Activated CD8-positive, alpha-beta memory T cell treated with anti-CD3 and anti-CD28 coated beads, Interleukin-2, amount 10 ng/mL, durations not matched to agents 7 days and 5 days (primary cell): ENCODE measurements at regions not wholly inside any gene's neighbourhood (a gene's known extent, or its start where the extent isn't known, plus 50 kb on each side); places are given as distances from the start of the nearest gene placed in this dataset.
"Not testable (repeated sequence)": the region's sequence is repeated elsewhere in the genome, so short reads cannot be mapped to it uniquely, and the experiment has no call there.

ENCODE experiments used
- ATAC-seq: fragments of 150-1000 bp; cut with Tn5 transposase; one replicate; pipeline ENCODE4 v1.10.0; 2021; ENCODE audit warnings: moderate library complexity
- CTCF ChIA-PET: fragments of 350-600 bp; sonication (Branson Sonifier 250); formaldehyde crosslinking; loops from one replicate; lab custom pipeline; 2021; ENCODE audit warnings: antibody characterized with exemption; lab: Charles Lee
- DNase-seq: peaks from one replicate; pipeline ENCODE4 v3.0.0-alpha.2; 2020
- H3K27ac Mint-ChIP-seq: one replicate; pipeline ENCODE4 v1.8.0; 2021; ENCODE audit warnings: mild to moderate bottlenecking, mixed read lengths
- H3K27me3 Mint-ChIP-seq: one replicate; pipeline ENCODE4 v1.8.0; 2021; ENCODE audit warnings: mixed read lengths
- H3K36me3 Mint-ChIP-seq: one replicate; pipeline ENCODE4 v1.8.0; 2021; ENCODE audit warnings: mild to moderate bottlenecking, mixed read lengths
- H3K4me1 Mint-ChIP-seq: one replicate; pipeline ENCODE4 v1.8.0; 2021; ENCODE audit warnings: mixed read lengths
- H3K4me3 Mint-ChIP-seq: one replicate; pipeline ENCODE4 v1.8.0; 2021; ENCODE audit warnings: mild to moderate bottlenecking, moderate library complexity, mixed read lengths
- H3K9me3 Mint-ChIP-seq: one replicate; pipeline ENCODE4 v1.8.0; 2022; ENCODE audit warnings: low read depth, mixed read lengths

- H3K27me3 Mint-ChIP-seq: peaks cover 2% of the 10 kb centered on the region
- DNase-seq: no peak
- H3K4me3 Mint-ChIP-seq: no peak overlapping the region
- ATAC-seq: no peak
- H3K27ac Mint-ChIP-seq: no peak overlapping the region
- no peaks in the 10 kb centered on the region for H3K4me1 Mint-ChIP-seq
- H3K36me3 Mint-ChIP-seq: no peaks in the 10 kb centered on the region
- no peaks in the 10 kb centered on the region for H3K9me3 Mint-ChIP-seq
- CTCF ChIA-PET: no interaction called here
Observed at GRCh38 chr3:102348904-102349303, 85.9 kb upstream of the ZPLD1 start.

- Mint-ChIP-seq H3K27me3 (no peaks in the 10 kb centered on the region), H3K27ac (no peak overlapping the region), H3K4me1 (no peaks in the 10 kb centered on the region), H3K4me3 (no peak overlapping the region), H3K36me3 (no peaks in the 10 kb centered on the region), H3K9me3 (no peaks in the 10 kb centered on the region)
- DNase-seq (no peak), ATAC-seq (no peak)
- CTCF ChIA-PET: no interaction called here
Observed at GRCh38 chr3:102353148-102353547, 81.7 kb upstream of the ZPLD1 start.

- Mint-ChIP-seq H3K4me3 (no peak overlapping the region), H3K9me3 (no peaks in the 10 kb centered on the region), H3K27ac (no peak overlapping the region), H3K36me3 (no peaks in the 10 kb centered on the region), H3K4me1 (no peaks in the 10 kb centered on the region), H3K27me3 (no peaks in the 10 kb centered on the region)
- ATAC-seq (no peak), DNase-seq (no peak)
- CTCF ChIA-PET: no interaction called here
Observed at GRCh38 chr3:102353805-102354204, 81.0 kb upstream of the ZPLD1 start.

- CTCF ChIA-PET: no interaction called here
- H3K27ac Mint-ChIP-seq: no peak overlapping the region
- H3K27me3 Mint-ChIP-seq: no peaks in the 10 kb centered on the region
- no peaks in the 10 kb centered on the region for H3K9me3 Mint-ChIP-seq
- H3K4me1 Mint-ChIP-seq: no peaks in the 10 kb centered on the region
- no peak overlapping the region for H3K4me3 Mint-ChIP-seq
- ATAC-seq: no peak
- DNase-seq: no peak
- no peaks in the 10 kb centered on the region for H3K36me3 Mint-ChIP-seq
Observed at GRCh38 chr3:102354818-102355515, 79.8 kb upstream of the ZPLD1 start.

DNA sequence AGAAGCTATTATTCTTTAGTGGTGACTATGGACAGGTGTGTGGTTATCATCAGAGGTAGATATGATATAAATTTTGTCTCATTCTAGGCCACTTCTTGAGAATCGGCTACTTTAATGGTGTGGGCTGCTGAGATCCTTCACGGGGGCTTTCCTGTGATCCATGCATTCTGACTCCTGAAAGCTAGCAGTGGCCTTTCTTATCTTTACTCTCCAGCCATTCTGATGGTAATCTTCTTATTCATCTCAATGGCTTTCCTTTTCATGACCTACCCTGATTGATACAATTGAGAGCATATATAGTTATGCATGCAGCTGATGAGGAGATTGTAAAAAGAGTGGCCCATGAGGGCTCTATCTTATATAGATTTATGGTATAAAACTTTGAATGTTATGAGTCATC is 78.3 kb upstream of the ZPLD1 start:
- Mint-ChIP-seq H3K27me3 (no peaks in the 10 kb centered on the region), H3K9me3 (no peaks in the 10 kb centered on the region), H3K36me3 (no peaks in the 10 kb centered on the region), H3K27ac (no peak overlapping the region), H3K4me3 (no peak overlapping the region), H3K4me1 (no peaks in the 10 kb centered on the region)
- CTCF ChIA-PET: no interaction called here
- DNase-seq (no peak), ATAC-seq (no peak)

DNA sequence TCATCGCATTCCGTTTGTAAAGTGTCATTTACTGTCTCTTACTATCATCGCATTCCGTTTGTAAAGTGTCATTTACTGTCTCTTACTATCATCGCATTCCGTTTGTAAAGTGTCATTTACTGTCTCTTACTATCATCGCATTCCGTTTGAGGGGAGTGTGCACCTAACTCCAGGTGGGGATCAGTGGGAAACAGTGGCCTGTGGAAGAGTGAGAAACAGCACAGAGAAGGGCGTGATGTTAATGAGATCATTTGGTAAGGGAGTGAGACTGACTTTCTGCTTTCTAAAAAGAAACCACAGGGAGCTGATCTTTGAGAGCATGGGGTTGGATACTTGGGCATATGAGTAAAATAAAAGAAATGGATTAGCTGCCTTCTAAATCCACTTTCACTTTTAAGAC is 77.5 kb upstream of the ZPLD1 start:
- H3K36me3 Mint-ChIP-seq: not testable (repeated sequence)

GRCh38 chr3:102360183-102360860 is 74.5 kb upstream of the ZPLD1 start:
- H3K27me3 Mint-ChIP-seq: no peaks in the 10 kb centered on the region
- H3K4me3 Mint-ChIP-seq: no peak overlapping the region
- no peaks in the 10 kb centered on the region for H3K36me3 Mint-ChIP-seq
- ATAC-seq: no peak
- H3K27ac Mint-ChIP-seq: no peak overlapping the region
- CTCF ChIA-PET: no interaction called here
- peaks cover 7% of the 10 kb centered on the region for H3K9me3 Mint-ChIP-seq
- no peaks in the 10 kb centered on the region for H3K4me1 Mint-ChIP-seq
- no peak for DNase-seq

More for the DNA sequence above, 77.5 kb upstream of the ZPLD1 start:
- not testable (repeated sequence) for H3K4me1 Mint-ChIP-seq, DNase-seq, H3K27ac Mint-ChIP-seq, ATAC-seq, H3K9me3 Mint-ChIP-seq, H3K4me3 Mint-ChIP-seq, H3K27me3 Mint-ChIP-seq
- CTCF ChIA-PET: interaction anchor here (0.6 kb wide), 1 partner anchor 895 kb away, joined by 3 read pairs; no protein-coding TSS in a partner anchor

- H3K27ac Mint-ChIP-seq: no peak overlapping the region
- H3K9me3 Mint-ChIP-seq: peaks cover 7% of the 10 kb centered on the region
- CTCF ChIA-PET: no interaction called here
- no peak overlapping the region for H3K4me3 Mint-ChIP-seq
- no peak for ATAC-seq
- no peaks in the 10 kb centered on the region for H3K36me3 Mint-ChIP-seq
- H3K27me3 Mint-ChIP-seq: no peaks in the 10 kb centered on the region
- no peaks in the 10 kb centered on the region for H3K4me1 Mint-ChIP-seq
- no peak for DNase-seq
Observed at GRCh38 chr3:102361101-102361500, 73.7 kb upstream of the ZPLD1 start.

GRCh38 chr3:102366116-102366515 is 68.7 kb upstream of the ZPLD1 start:
- ATAC-seq, DNase-seq, H3K27me3 Mint-ChIP-seq, H3K4me3 Mint-ChIP-seq, CTCF ChIA-PET, H3K9me3 Mint-ChIP-seq, H3K4me1 Mint-ChIP-seq, H3K36me3 Mint-ChIP-seq, H3K27ac Mint-ChIP-seq: not testable (repeated sequence)

DNA sequence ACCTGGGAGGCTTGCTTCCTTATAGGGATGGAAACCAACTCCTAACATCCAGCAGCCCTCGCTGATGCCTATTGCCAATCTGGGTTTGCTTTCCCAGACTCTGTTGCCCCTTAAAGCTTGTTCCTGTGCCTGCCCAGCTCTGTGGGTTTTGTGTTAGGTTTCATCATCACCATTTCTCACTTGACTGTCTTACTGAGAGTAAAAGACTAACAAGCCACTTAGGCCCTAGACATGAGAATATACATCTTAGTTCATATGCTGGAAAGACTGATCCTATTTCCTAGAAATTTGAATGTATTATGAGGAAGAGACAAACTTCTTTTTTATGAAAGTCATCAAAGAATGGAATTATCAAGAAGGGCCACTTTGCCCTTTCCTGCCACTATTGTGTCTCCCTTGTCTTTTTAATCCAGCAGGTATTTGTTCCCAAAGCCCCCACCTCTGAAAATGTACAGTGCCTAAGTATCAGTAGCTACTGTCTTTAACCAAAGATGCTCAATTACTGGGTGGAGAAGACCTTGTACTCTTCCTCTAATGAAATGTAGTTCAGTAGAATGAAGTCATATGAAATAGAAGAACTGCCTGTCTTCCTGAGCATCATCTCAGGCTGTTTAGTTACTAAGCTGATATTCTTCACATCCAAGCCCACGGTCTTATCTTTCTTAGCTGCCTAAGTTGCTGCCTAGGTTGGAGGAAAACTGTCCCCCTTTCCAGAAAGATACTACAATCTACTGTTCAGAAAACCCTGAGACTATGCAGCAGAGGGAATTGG is 59.8 kb upstream of the ZPLD1 start:
- no peaks in the 10 kb centered on the region for H3K27me3 Mint-ChIP-seq
- no peak for DNase-seq
- peak; percentile 50 for ATAC-seq
- CTCF ChIA-PET: no interaction called here
- no peak overlapping the region for H3K4me3 Mint-ChIP-seq
- no peaks in the 10 kb centered on the region for H3K36me3 Mint-ChIP-seq
- no peak overlapping the region for H3K27ac Mint-ChIP-seq
- H3K9me3 Mint-ChIP-seq: no peaks in the 10 kb centered on the region
- H3K4me1 Mint-ChIP-seq: no peaks in the 10 kb centered on the region

GRCh38 chr3:102378216-102378615 is 56.6 kb upstream of the ZPLD1 start:
- Mint-ChIP-seq H3K4me3 (no peak overlapping the region), H3K36me3 (no peaks in the 10 kb centered on the region), H3K4me1 (no peaks in the 10 kb centered on the region), H3K27me3 (no peaks in the 10 kb centered on the region), H3K9me3 (no peaks in the 10 kb centered on the region), H3K27ac (no peak overlapping the region)
- CTCF ChIA-PET: no interaction called here
- no peak for ATAC-seq
- no peak for DNase-seq

DNA sequence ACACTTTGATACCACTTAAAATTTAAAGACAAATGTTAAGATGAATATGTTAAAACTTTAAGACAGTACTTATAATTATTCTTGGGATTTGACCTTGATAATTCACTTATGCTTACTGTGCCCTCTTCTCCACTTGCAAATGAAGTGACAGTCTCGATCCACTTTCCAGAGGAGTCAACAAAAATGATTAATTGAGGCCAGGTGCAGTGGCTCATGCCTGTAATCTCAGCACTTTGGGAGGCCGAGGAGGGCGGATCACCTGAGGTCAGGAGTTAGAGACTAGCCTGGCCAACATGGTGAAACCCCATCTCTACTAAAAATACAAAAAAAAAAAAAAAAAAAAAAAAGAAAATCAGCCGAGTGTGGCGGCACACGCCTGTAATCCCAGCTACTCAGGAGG is 52.6 kb upstream of the ZPLD1 start:
- DNase-seq, ATAC-seq, H3K27ac Mint-ChIP-seq, H3K9me3 Mint-ChIP-seq, H3K36me3 Mint-ChIP-seq, H3K4me1 Mint-ChIP-seq, H3K4me3 Mint-ChIP-seq, CTCF ChIA-PET, H3K27me3 Mint-ChIP-seq: not testable (repeated sequence)
